Left colon (tissue), 2 donors: ENCODE measurements at regions not wholly inside any gene's neighbourhood (a gene's known extent, or its start where the extent isn't known, plus 50 kb on each side); places are given as distances from the start of the nearest gene placed in this dataset.

Experiments
- ATAC-seq: fragments of 200-7000 bp; cut with Tn5 transposase; one replicate; pipeline ENCODE4 v1.9.1; 2020; ENCODE audit warnings: mild to moderate bottlenecking, moderate library complexity
- DNase-seq, 2 donors: peaks; one replicate each; pipeline ENCODE4 v3.0.0-alpha.2; 2020
- intact Hi-C, 2 donors: fragments of 100-400 bp; cut with DNase I in 1 of 2; cut with micrococcal nuclease in 1 of 2; formaldehyde crosslinking; loops; one replicate each; pipeline versions ENCODE4 v1.11.2 to v1.14.0; 2022; cut with DNase I, micrococcal nuclease
- donor health status: DM: no; HTN: no; CAD: no.
- donor health status: DM: yes; HTN: yes; CAD: no.

DNA sequence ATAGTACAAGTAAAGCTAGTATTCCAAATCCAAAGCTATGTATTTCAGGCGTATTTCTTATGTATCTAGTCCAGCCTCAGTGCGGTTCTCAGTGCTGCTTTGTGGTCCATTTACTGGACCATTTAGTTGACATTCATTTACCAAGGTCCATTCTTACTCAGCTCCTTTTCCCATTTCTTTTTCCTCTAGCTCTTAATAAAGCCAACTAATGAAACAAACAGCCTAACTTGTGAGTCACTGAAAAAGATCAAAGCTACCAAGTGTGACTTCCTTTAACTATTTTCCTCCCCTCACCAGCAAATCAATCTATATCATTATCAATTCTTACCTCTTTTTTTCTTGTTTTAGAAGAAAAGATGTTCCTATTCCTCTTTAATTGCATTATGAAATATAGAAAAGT is 64.0 kb downstream of the CYB561 start:
- ATAC-seq: no peak
- intact Hi-C loops: no loop called here

More for the DNA sequence above, 64.0 kb downstream of the CYB561 start:
- no peak for DNase-seq
